ENCODE measurements at regions not wholly inside any gene's neighbourhood (a gene's known extent, or its start where the extent isn't known, plus 50 kb on each side); places are given as distances from the start of the nearest gene placed in this dataset.

DNA sequence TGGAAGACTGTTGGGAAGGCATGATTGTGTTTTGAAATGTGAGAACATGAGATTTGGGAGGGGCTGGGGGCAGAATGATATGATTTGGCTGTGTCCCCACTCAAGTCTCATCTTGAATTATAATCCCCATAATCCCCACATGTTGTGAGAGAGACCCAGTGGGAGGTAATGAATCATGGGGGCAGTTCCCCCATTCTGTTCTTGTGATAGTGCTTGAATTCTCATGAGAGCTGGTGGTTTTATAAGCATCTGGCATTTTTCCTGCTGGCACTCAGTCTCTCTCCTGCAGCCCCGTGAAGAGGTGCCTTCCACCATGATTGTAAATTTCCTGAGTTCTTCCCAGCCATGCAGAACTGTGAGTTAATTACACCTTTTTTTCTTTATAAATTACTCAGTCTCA is 430.5 kb downstream of the OTOL1 start:
- no peak for TF ChIP-seq EP300 (IDR thresholded peaks at IDR 0.05; ENCODE audit: borderline replicate concordance)
- TF ChIP-seq TEAD4 (IDR thresholded peaks at IDR 0.05), result no peak
- TF ChIP-seq RAD21 (IDR thresholded peaks at IDR 0.05; ENCODE audit: low read depth), result no peak
- TF ChIP-seq, protein P1, sequence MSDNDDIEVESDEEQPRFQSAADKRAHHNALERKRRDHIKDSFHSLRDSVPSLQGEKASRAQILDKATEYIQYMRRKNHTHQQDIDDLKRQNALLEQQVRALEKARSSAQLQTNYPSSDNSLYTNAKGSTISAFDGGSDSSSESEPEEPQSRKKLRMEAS (IDR thresholded peaks at IDR 0.05), result no peak
- TF ChIP-seq EGR1 (IDR thresholded peaks at IDR 0.05), result no peak
- TF ChIP-seq TCF12 (IDR thresholded peaks at IDR 0.05; ENCODE audit: low read depth), result no peak
- TF ChIP-seq YY1 (IDR thresholded peaks at IDR 0.05; ENCODE audit: low read depth), result no peak
- TF ChIP-seq CREB1 (IDR thresholded peaks at IDR 0.05; ENCODE audit: low read depth), result no peak
- no peak for TF ChIP-seq REST (IDR thresholded peaks at IDR 0.05; ENCODE audit: low read depth)
